ENCODE measurements at regions not wholly inside any gene's neighbourhood (a gene's known extent, or its start where the extent isn't known, plus 50 kb on each side); places are given as distances from the start of the nearest gene placed in this dataset.

- TF ChIP-seq FOXM1 (IDR thresholded peaks at IDR 0.05; ENCODE audit: borderline replicate concordance, low read depth) (no peak), EP300 (IDR thresholded peaks at IDR 0.05; ENCODE audit: borderline replicate concordance) (no peak), NFIC (IDR thresholded peaks at IDR 0.05) (no peak), RAD21 (IDR thresholded peaks at IDR 0.05; ENCODE audit: low read depth) (no peak), ZBTB7A (IDR thresholded peaks at IDR 0.05; ENCODE audit: low read depth) (no peak), TEAD4 (IDR thresholded peaks at IDR 0.05) (no peak), YY1 (IDR thresholded peaks at IDR 0.05; ENCODE audit: low read depth) (no peak), CREB1 (IDR thresholded peaks at IDR 0.05; ENCODE audit: low read depth) (no peak), CEBPB (IDR thresholded peaks at IDR 0.05) (no peak)
- TF ChIP-seq, protein P1, sequence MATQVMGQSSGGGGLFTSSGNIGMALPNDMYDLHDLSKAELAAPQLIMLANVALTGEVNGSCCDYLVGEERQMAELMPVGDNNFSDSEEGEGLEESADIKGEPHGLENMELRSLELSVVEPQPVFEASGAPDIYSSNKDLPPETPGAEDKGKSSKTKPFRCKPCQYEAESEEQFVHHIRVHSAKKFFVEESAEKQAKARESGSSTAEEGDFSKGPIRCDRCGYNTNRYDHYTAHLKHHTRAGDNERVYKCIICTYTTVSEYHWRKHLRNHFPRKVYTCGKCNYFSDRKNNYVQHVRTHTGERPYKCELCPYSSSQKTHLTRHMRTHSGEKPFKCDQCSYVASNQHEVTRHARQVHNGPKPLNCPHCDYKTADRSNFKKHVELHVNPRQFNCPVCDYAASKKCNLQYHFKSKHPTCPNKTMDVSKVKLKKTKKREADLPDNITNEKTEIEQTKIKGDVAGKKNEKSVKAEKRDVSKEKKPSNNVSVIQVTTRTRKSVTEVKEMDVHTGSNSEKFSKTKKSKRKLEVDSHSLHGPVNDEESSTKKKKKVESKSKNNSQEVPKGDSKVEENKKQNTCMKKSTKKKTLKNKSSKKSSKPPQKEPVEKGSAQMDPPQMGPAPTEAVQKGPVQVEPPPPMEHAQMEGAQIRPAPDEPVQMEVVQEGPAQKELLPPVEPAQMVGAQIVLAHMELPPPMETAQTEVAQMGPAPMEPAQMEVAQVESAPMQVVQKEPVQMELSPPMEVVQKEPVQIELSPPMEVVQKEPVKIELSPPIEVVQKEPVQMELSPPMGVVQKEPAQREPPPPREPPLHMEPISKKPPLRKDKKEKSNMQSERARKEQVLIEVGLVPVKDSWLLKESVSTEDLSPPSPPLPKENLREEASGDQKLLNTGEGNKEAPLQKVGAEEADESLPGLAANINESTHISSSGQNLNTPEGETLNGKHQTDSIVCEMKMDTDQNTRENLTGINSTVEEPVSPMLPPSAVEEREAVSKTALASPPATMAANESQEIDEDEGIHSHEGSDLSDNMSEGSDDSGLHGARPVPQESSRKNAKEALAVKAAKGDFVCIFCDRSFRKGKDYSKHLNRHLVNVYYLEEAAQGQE (IDR thresholded peaks at IDR 0.05; ENCODE audit: low read depth) = no peak
These were observed 601.7 kb upstream of the AGTR1 start for GRCh38 chr3:148095962-148096361.
